Type B pancreatic cell (in vitro differentiated cells): ENCODE measurements at regions not wholly inside any gene's neighbourhood (a gene's known extent, or its start where the extent isn't known, plus 50 kb on each side); places are given as distances from the start of the nearest gene placed in this dataset.

Experiments
- DNase-seq: peaks from one replicate; pipeline ENCODE4 v3.0.0; 2021; ENCODE audit warnings: mixed read lengths; ENCODE audit not compliant: unreplicated experiment; ENCODE audit errors: extremely low spot score
- H3K27ac Mint-ChIP-seq: 2 replicates; pipeline ENCODE4 v1.8.0; 2021; ENCODE audit warnings: mild to moderate bottlenecking, mixed read lengths
- H3K27me3 Mint-ChIP-seq: 2 replicates; pipeline ENCODE4 v1.8.0; 2021; ENCODE audit warnings: mixed read lengths
- H3K36me3 Mint-ChIP-seq: 2 replicates; pipeline ENCODE4 v1.8.0; 2021; ENCODE audit warnings: mixed read lengths
- H3K4me1 Mint-ChIP-seq: one replicate; pipeline ENCODE4 v1.8.0; 2021; ENCODE audit warnings: mixed read lengths; ENCODE audit not compliant: unreplicated experiment
- H3K4me3 Mint-ChIP-seq: 2 replicates; pipeline ENCODE4 v1.8.0; 2021; ENCODE audit warnings: mild to moderate bottlenecking, mixed read lengths
- H3K9me3 Mint-ChIP-seq: 2 replicates; pipeline ENCODE4 v1.8.0; 2021; ENCODE audit warnings: mixed read lengths
- CTCF ChIP-seq: fragments of 200-600 bp; sonication (generic); conservative IDR thresholded peaks from 2 replicates; pipeline ENCODE4 v1.5.0; 2021; ENCODE audit warnings: antibody characterized with exemption, mild to moderate bottlenecking

- H3K36me3 Mint-ChIP-seq: no peaks in the 10 kb centered on the region
- no peaks in the 10 kb centered on the region for H3K27me3 Mint-ChIP-seq
- peaks cover 9% of the 10 kb centered on the region for H3K9me3 Mint-ChIP-seq
- no peak overlapping the region for H3K27ac Mint-ChIP-seq
- no peak for TF ChIP-seq CTCF
- no peak overlapping the region for H3K4me3 Mint-ChIP-seq
- peaks cover 32% of the 10 kb centered on the region for H3K4me1 Mint-ChIP-seq
- DNase-seq: no peak
These were observed 364.6 kb downstream of the SHQ1 start for GRCh38 chr3:72483554-72484104.

GRCh38 chr3:72482589-72483321 is 365.5 kb downstream of the SHQ1 start:
- Mint-ChIP-seq H3K4me1 (peaks cover 31% of the 10 kb centered on the region), H3K9me3 (peaks cover 9% of the 10 kb centered on the region), H3K27me3 (no peaks in the 10 kb centered on the region), H3K27ac (peak overlapping the region; percentile 83), H3K36me3 (no peaks in the 10 kb centered on the region), H3K4me3 (peak overlapping the region; percentile 13)
- DNase-seq: no peak
- TF ChIP-seq CTCF: no peak

GRCh38 chr3:72481542-72481941 is 366.7 kb downstream of the SHQ1 start:
- no peaks in the 10 kb centered on the region for H3K36me3 Mint-ChIP-seq
- no peak for TF ChIP-seq CTCF
- no peak overlapping the region for H3K4me3 Mint-ChIP-seq
- peaks cover 20% of the 10 kb centered on the region for H3K4me1 Mint-ChIP-seq
- no peak overlapping the region for H3K27ac Mint-ChIP-seq
- DNase-seq: no peak
- peaks cover 9% of the 10 kb centered on the region for H3K9me3 Mint-ChIP-seq
- no peaks in the 10 kb centered on the region for H3K27me3 Mint-ChIP-seq

- H3K4me1 Mint-ChIP-seq: peaks cover 20% of the 10 kb centered on the region
- peaks cover 6% of the 10 kb centered on the region for H3K9me3 Mint-ChIP-seq
- no peaks in the 10 kb centered on the region for H3K27me3 Mint-ChIP-seq
- DNase-seq: no peak
- no peaks in the 10 kb centered on the region for H3K36me3 Mint-ChIP-seq
- no peak overlapping the region for H3K27ac Mint-ChIP-seq
- H3K4me3 Mint-ChIP-seq: no peak overlapping the region
- no peak for TF ChIP-seq CTCF
These were observed 367.9 kb downstream of the SHQ1 start for GRCh38 chr3:72480366-72480765.

GRCh38 chr3:72479651-72480215 is 368.5 kb downstream of the SHQ1 start:
- H3K9me3 Mint-ChIP-seq: peaks cover 3% of the 10 kb centered on the region
- DNase-seq: no peak
- H3K36me3 Mint-ChIP-seq: no peaks in the 10 kb centered on the region
- no peak for TF ChIP-seq CTCF
- H3K27ac Mint-ChIP-seq: no peak overlapping the region
- no peaks in the 10 kb centered on the region for H3K27me3 Mint-ChIP-seq
- no peak overlapping the region for H3K4me3 Mint-ChIP-seq
- peaks cover 20% of the 10 kb centered on the region for H3K4me1 Mint-ChIP-seq
